ENCODE measurements at regions not wholly inside any gene's neighbourhood (a gene's known extent, or its start where the extent isn't known, plus 50 kb on each side); places are given as distances from the start of the nearest gene placed in this dataset.

DNA sequence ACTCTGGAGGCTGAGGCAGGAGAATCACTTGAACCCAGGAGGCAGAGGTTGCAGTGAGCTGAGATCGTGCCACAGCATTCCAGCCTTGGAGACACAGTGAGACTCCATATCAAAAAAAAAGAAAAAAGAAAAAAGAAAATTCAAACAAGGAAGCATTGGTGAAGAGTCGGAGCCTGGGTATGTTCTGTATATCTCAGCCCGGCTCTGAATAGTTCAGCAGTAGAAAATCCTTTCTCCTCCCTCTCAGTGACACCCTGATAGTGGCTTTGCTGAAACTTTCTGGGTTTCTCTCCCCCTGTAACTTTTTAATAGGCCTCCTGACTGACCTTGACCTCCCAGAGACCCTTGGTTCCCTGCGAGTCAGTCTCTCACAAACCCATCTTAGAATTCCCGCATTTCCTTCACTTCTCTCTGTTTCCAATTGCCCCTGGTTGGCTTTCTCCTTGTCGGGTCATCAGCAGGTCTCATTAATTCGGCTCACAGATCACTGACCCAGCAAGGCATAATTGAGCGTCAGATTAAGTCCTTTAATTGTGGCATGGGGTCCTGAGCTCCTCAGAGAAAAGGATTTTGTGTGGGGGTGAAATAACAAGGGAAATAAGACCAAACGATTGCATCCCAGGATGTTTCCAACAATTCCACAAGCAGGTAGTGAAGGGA is 541.6 kb upstream of the NRP1 start:
- TF ChIP-seq, protein P1, sequence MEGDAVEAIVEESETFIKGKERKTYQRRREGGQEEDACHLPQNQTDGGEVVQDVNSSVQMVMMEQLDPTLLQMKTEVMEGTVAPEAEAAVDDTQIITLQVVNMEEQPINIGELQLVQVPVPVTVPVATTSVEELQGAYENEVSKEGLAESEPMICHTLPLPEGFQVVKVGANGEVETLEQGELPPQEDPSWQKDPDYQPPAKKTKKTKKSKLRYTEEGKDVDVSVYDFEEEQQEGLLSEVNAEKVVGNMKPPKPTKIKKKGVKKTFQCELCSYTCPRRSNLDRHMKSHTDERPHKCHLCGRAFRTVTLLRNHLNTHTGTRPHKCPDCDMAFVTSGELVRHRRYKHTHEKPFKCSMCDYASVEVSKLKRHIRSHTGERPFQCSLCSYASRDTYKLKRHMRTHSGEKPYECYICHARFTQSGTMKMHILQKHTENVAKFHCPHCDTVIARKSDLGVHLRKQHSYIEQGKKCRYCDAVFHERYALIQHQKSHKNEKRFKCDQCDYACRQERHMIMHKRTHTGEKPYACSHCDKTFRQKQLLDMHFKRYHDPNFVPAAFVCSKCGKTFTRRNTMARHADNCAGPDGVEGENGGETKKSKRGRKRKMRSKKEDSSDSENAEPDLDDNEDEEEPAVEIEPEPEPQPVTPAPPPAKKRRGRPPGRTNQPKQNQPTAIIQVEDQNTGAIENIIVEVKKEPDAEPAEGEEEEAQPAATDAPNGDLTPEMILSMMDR (IDR thresholded peaks at IDR 0.05), result no peak
- TF ChIP-seq POLR2A (IDR thresholded peaks at IDR 0.05) (no peak), POLR2AphosphoS5 (IDR thresholded peaks at IDR 0.05) (no peak), EP300 (IDR thresholded peaks at IDR 0.05; ENCODE audit: low read depth) (no peak)
